ENCODE measurements at regions not wholly inside any gene's neighbourhood (a gene's known extent, or its start where the extent isn't known, plus 50 kb on each side); places are given as distances from the start of the nearest gene placed in this dataset.
"Not testable (repeated sequence)": the region's sequence is repeated elsewhere in the genome, so short reads cannot be mapped to it uniquely, and the experiment has no call there.

DNA sequence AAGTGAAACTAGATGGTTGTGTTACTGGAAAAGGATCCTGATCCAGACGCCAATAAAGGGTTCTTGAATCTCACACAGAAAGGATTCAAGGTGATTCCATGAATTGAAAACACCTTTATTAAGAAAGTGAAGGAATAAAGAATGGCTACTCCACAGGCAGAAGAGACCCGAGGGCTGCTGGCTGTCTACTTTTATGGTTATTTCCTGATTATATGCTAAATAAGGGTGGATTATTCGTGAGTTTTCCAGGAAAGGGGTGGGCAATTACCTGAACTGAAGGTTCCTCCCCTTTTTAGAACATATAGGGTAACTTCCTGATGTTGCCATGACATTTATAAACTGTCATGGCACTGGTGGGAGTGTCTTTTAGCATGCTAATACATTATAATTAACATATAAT, 50.9 kb upstream of the WARS2 start:
- no peak overlapping the region for H3K4me3 ChIP-seq (ENCODE audit: low read depth in 1 of 2, low read length in 2 of 2)
- H3K36me3 ChIP-seq (ENCODE audit: control insufficient read depth in 2 of 2, insufficient read depth in 2 of 2, low read length in 1 of 2), result no peaks in the 10 kb centered on the region
- no peaks in the 10 kb centered on the region for H3K27me3 ChIP-seq (ENCODE audit: control insufficient read depth in 1 of 2, insufficient read depth in 2 of 2, low read length in 2 of 2)
- no peak overlapping the region for H3K27ac ChIP-seq (ENCODE audit: low read depth in 2 of 2, low read length in 1 of 2)
- H3K4me1 ChIP-seq (ENCODE audit: control insufficient read depth in 2 of 2, insufficient read depth in 2 of 2, low read length in 1 of 2), result no peaks in the 10 kb centered on the region
- no peaks in the 10 kb centered on the region for H3K9me3 ChIP-seq (ENCODE audit: control insufficient read depth in 2 of 2, insufficient read depth in 1 of 2, low read depth in 1 of 2, low read length in 1 of 2)
- 93 to 94% methylated on average over 3 of the region's 3 CpGs for WGBS, 2 donors

DNA sequence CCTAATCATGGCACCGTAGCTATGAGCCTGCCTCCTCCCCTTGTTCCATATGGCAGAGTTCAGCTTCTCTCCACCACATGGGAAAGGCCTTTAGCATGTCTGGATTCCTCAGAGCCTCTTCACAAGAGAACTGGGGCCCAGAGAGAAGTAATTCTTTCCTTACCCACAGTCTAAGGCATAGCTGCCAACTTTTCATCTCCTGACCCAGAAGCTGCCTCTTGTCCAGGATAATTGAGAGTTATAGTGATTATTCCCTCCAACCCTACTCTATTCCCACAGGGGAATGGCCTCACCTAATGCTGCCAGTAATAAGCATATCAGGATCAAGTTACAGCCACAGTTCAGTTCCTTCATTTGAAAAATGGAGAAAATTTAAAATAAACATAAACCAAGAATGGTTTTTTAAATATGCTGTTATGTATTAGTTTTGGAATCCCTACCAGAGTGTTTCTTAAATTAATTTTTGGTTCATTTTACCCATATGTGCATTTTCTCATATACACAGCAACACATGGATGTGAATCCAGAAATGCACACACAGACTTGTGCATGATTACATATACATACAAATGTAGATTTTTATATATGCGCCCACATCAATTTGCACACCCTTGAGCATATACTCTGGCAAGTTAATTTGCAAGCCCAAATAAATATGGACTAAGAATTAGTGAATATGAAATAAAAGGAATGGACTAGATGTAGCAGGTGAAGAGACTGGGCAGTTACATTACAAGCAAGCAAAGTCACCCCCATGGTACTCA, 63.9 kb upstream of the WARS2 start:
- 89 to 97% methylated on average over 2 of the region's 2 CpGs for WGBS, 2 donors
- Histone ChIP-seq H3K36me3 (ENCODE audit: control insufficient read depth in 2 of 2, insufficient read depth in 2 of 2, low read length in 1 of 2) (no peaks in the 10 kb centered on the region), H3K9me3 (ENCODE audit: control insufficient read depth in 2 of 2, insufficient read depth in 1 of 2, low read depth in 1 of 2, low read length in 1 of 2) (no peaks in the 10 kb centered on the region), H3K4me3 (ENCODE audit: low read depth in 1 of 2, low read length in 2 of 2) (no peak overlapping the region), H3K27ac (ENCODE audit: low read depth in 2 of 2, low read length in 1 of 2) (no peak overlapping the region), H3K4me1 (ENCODE audit: control insufficient read depth in 2 of 2, insufficient read depth in 2 of 2, low read length in 1 of 2) (no peaks in the 10 kb centered on the region), H3K27me3 (ENCODE audit: control insufficient read depth in 1 of 2, insufficient read depth in 2 of 2, low read length in 2 of 2) (no peaks in the 10 kb centered on the region)

DNA sequence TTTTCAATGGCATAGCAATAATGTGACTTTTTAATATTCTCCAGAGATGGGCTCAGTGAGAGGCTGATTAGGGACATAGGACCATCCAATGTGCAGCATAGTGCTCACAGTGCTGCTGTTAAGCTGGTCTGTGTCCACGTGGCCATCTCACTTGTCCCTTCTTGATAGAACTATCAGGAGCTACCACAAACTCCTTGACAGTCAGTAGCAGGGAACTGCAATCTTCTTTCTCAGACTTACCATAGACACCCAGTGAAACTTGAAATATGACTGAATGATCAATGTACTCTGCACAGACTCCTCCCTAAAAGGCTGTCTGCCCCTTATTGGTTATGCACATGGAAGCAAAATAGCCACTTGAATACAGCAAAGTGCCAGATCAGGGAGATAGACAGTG, 64.5 kb upstream of the WARS2 start:
- Histone ChIP-seq H3K27ac (ENCODE audit: low read depth in 2 of 2, low read length in 1 of 2) (no peak overlapping the region), H3K4me3 (ENCODE audit: low read depth in 1 of 2, low read length in 2 of 2) (no peak overlapping the region), H3K4me1 (ENCODE audit: control insufficient read depth in 2 of 2, insufficient read depth in 2 of 2, low read length in 1 of 2) (no peaks in the 10 kb centered on the region), H3K9me3 (ENCODE audit: control insufficient read depth in 2 of 2, insufficient read depth in 1 of 2, low read depth in 1 of 2, low read length in 1 of 2) (no peaks in the 10 kb centered on the region), H3K36me3 (ENCODE audit: control insufficient read depth in 2 of 2, insufficient read depth in 2 of 2, low read length in 1 of 2) (no peaks in the 10 kb centered on the region), H3K27me3 (ENCODE audit: control insufficient read depth in 1 of 2, insufficient read depth in 2 of 2, low read length in 2 of 2) (no peaks in the 10 kb centered on the region)
- WGBS, 2 donors, result 81 to 84% methylated on average over 1 of the region's 1 CpG

DNA sequence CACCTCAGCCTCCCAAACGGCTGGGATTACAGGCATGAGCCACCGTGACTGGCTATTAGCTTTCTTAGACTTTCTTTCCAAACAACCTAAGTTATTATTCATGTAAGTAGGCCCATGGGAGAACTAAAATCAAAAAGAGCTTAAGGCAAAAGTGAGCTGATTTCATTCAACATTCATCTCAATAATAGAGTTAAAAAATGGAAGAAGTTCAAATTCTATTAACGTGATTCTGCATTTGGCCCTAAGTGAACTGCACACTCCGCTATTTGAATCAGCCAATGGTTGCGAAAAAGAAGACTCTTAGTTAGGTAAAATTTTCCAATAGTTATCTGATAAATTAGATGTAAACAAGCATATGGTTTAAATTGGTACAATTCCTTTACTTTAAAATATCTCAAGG, 68.6 kb upstream of the WARS2 start:
- Histone ChIP-seq H3K4me3 (ENCODE audit: low read depth in 1 of 2, low read length in 2 of 2) (no peak overlapping the region), H3K9me3 (ENCODE audit: control insufficient read depth in 2 of 2, insufficient read depth in 1 of 2, low read depth in 1 of 2, low read length in 1 of 2) (peaks cover 0 to 3% of the 10 kb centered on the region in 2 donors), H3K36me3 (ENCODE audit: control insufficient read depth in 2 of 2, insufficient read depth in 2 of 2, low read length in 1 of 2) (peaks cover 0 to 3% of the 10 kb centered on the region in 2 donors), H3K4me1 (ENCODE audit: control insufficient read depth in 2 of 2, insufficient read depth in 2 of 2, low read length in 1 of 2) (no peaks in the 10 kb centered on the region), H3K27me3 (ENCODE audit: control insufficient read depth in 1 of 2, insufficient read depth in 2 of 2, low read length in 2 of 2) (no peaks in the 10 kb centered on the region), H3K27ac (ENCODE audit: low read depth in 2 of 2, low read length in 1 of 2) (no peak overlapping the region)
- 89% methylated on average over 5 of the region's 5 CpGs for WGBS, 2 donors

DNA sequence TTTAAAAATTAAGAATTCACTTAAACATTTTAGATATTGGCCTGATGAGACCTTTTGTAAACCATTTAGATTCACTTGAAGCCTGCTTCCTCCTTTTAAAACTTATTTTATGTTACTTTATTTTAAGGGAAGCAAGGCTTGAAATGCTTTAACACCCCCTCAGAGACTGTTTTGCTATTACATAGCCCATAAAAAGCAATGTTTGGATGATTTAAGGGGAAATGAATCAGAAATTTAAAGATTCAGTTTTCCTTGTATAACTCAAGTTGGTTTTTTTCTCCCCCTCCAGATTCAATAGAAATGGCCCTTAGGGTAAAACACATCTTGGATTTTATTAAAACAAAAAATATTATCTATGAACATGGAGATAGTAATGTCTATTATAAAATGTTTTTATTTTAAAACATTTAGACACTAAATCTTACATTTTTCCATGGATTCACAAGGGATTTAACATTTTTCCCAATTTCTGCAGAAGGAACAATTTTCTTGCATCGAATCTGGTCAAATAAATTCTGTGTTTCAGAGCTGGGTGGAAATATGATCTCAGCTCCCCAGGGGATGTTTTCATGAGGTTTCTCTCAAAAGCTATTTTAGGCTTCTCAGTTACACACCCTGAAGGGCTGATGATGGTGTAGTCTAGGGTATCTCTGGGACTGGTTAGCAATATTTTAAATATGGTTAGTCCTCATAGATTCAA, 69.3 kb upstream of the WARS2 start:
- Histone ChIP-seq H3K4me1 (ENCODE audit: control insufficient read depth in 2 of 2, insufficient read depth in 2 of 2, low read length in 1 of 2) (no peaks in the 10 kb centered on the region), H3K27ac (ENCODE audit: low read depth in 2 of 2, low read length in 1 of 2) (no peak overlapping the region), H3K4me3 (ENCODE audit: low read depth in 1 of 2, low read length in 2 of 2) (no peak overlapping the region), H3K36me3 (ENCODE audit: control insufficient read depth in 2 of 2, insufficient read depth in 2 of 2, low read length in 1 of 2) (peaks cover 0 to 3% of the 10 kb centered on the region in 2 donors), H3K9me3 (ENCODE audit: control insufficient read depth in 2 of 2, insufficient read depth in 1 of 2, low read depth in 1 of 2, low read length in 1 of 2) (peaks cover 0 to 3% of the 10 kb centered on the region in 2 donors), H3K27me3 (ENCODE audit: control insufficient read depth in 1 of 2, insufficient read depth in 2 of 2, low read length in 2 of 2) (no peaks in the 10 kb centered on the region)
- WGBS, 2 donors, result 77 to 81% methylated on average over 1 of the region's 1 CpG

DNA sequence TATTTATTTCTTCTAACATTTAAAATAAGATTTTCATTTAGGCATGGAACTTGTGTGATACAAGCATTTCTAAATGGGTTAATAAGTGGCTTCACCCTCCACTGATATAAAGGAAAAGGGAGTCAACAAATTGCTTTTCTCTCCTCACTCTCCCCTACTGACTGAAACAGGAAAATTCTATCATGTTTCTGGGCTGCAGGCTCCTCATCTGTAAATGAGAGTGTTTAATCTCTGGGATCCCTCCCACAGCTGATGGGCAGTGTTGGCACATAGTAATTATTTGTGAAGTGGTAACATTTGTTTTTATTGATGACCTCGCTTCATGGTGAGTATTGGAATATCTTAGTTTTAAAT, 69.8 kb upstream of the WARS2 start:
- Histone ChIP-seq H3K9me3 (ENCODE audit: control insufficient read depth in 2 of 2, insufficient read depth in 1 of 2, low read depth in 1 of 2, low read length in 1 of 2) (peaks cover 0 to 3% of the 10 kb centered on the region in 2 donors), H3K4me1 (ENCODE audit: control insufficient read depth in 2 of 2, insufficient read depth in 2 of 2, low read length in 1 of 2) (no peaks in the 10 kb centered on the region), H3K36me3 (ENCODE audit: control insufficient read depth in 2 of 2, insufficient read depth in 2 of 2, low read length in 1 of 2) (peaks cover 0 to 3% of the 10 kb centered on the region in 2 donors), H3K27me3 (ENCODE audit: control insufficient read depth in 1 of 2, insufficient read depth in 2 of 2, low read length in 2 of 2) (no peaks in the 10 kb centered on the region), H3K27ac (ENCODE audit: low read depth in 2 of 2, low read length in 1 of 2) (no peak overlapping the region), H3K4me3 (ENCODE audit: low read depth in 1 of 2, low read length in 2 of 2) (no peak overlapping the region)
- WGBS, 2 donors, result 96 to 100% methylated on average over 1 of the region's 1 CpG

DNA sequence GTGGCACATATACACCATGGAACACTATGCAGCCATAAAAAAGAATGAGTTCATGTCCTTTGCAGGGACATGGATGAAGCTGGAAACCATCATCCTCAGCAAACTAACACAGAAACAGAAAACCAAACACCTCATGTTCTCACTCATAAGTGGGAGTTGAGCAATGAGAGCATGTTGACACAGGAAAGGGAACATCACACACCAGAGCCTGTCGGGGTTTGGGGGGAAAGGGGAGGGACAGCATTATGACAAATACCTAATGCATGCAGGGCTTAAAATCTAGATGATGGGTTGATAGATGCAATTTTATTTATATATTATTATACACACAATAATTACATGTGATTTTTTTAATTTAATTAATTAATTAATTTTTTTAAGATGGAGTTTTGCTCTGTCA, 72.8 kb upstream of the WARS2 start:
- WGBS, 2 donors, result 67 to 71% methylated on average over 1 of the region's 1 CpG
- not testable (repeated sequence) for H3K9me3 ChIP-seq (ENCODE audit: control insufficient read depth in 2 of 2, insufficient read depth in 1 of 2, low read depth in 1 of 2, low read length in 1 of 2); H3K4me1 ChIP-seq (ENCODE audit: control insufficient read depth in 2 of 2, insufficient read depth in 2 of 2, low read length in 1 of 2); H3K27ac ChIP-seq (ENCODE audit: low read depth in 2 of 2, low read length in 1 of 2); H3K27me3 ChIP-seq (ENCODE audit: control insufficient read depth in 1 of 2, insufficient read depth in 2 of 2, low read length in 2 of 2); H3K4me3 ChIP-seq (ENCODE audit: low read depth in 1 of 2, low read length in 2 of 2); H3K36me3 ChIP-seq (ENCODE audit: control insufficient read depth in 2 of 2, insufficient read depth in 2 of 2, low read length in 1 of 2)

DNA sequence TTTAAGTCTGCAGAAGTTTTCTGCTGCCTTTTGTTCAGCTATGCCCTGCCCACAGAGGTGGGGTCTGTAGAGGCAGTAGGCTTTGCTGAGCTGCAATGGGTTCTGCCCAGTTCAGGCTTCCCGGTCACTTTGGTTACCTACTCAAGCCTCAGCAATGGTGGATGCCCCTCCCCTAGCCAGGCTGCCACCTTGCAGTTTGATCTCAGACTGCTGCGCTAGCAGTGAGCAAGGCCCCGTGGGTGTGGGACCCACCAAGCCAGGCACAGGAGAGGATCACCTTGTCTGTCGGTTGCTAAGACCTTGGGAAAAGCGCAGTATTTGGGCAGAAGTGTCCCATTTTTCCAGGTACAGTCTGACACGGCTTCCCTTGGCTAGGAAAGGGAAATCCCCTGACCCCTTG, 74.5 kb upstream of the WARS2 start:
- WGBS, 2 donors, result 89 to 96% methylated on average over 6 of the region's 6 CpGs
- not testable (repeated sequence) for H3K27ac ChIP-seq (ENCODE audit: low read depth in 2 of 2, low read length in 1 of 2); H3K27me3 ChIP-seq (ENCODE audit: control insufficient read depth in 1 of 2, insufficient read depth in 2 of 2, low read length in 2 of 2); H3K4me1 ChIP-seq (ENCODE audit: control insufficient read depth in 2 of 2, insufficient read depth in 2 of 2, low read length in 1 of 2); H3K4me3 ChIP-seq (ENCODE audit: low read depth in 1 of 2, low read length in 2 of 2); H3K36me3 ChIP-seq (ENCODE audit: control insufficient read depth in 2 of 2, insufficient read depth in 2 of 2, low read length in 1 of 2); H3K9me3 ChIP-seq (ENCODE audit: control insufficient read depth in 2 of 2, insufficient read depth in 1 of 2, low read depth in 1 of 2, low read length in 1 of 2)

DNA sequence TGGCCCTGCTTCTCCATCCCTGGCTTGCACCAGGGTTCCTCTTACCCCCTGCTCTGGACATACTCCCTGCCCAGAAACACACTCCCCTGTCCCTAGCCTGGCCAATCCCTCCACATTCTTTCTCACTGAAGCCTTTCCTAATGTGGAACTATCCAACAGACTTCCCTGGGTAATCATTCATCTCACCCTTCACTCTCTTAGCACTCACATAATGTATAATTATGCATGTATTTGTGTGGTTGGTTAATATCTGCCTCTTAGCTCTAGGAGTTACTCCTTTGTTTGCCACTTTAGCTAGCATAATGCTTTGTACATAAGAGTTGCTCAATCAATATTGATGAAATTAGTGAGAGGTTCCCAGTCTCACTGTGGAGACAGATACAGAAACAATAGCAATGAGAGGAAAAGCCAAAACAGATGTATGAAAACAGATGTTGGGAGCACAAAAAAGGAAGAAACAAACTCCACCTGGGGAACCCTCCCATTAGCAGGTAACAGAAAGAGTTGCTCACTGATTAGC, 76.9 kb upstream of the WARS2 start:
- H3K9me3 ChIP-seq (ENCODE audit: control insufficient read depth in 2 of 2, insufficient read depth in 1 of 2, low read depth in 1 of 2, low read length in 1 of 2), result no peaks in the 10 kb centered on the region
- no peak overlapping the region for H3K4me3 ChIP-seq (ENCODE audit: low read depth in 1 of 2, low read length in 2 of 2)
- no peaks in the 10 kb centered on the region for H3K27me3 ChIP-seq (ENCODE audit: control insufficient read depth in 1 of 2, insufficient read depth in 2 of 2, low read length in 2 of 2)
- no peaks in the 10 kb centered on the region for H3K4me1 ChIP-seq (ENCODE audit: control insufficient read depth in 2 of 2, insufficient read depth in 2 of 2, low read length in 1 of 2)
- no peaks in the 10 kb centered on the region for H3K36me3 ChIP-seq (ENCODE audit: control insufficient read depth in 2 of 2, insufficient read depth in 2 of 2, low read length in 1 of 2)
- H3K27ac ChIP-seq (ENCODE audit: low read depth in 2 of 2, low read length in 1 of 2), result no peak overlapping the region

DNA sequence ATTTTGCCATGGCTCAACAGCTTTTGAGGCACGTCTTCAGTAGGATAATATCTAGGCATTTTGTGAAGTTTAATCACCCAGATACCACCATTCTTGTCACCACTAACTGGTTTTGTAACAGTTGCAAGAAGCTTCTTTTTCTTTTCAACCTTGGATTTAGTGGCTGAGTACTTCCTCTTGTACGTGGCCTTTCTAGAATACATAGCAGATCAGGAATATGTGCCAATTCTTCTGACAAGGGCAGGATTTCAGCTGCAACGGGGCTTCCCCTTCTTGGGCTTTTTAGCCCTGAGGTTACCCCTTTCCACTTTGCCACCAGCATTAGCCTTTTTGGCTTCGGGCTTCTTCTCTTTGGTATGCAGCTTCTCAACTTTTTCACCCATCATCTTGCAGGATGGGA, 79.3 kb upstream of the WARS2 start:
- Histone ChIP-seq H3K27me3 (ENCODE audit: control insufficient read depth in 1 of 2, insufficient read depth in 2 of 2, low read length in 2 of 2) (no peaks in the 10 kb centered on the region), H3K9me3 (ENCODE audit: control insufficient read depth in 2 of 2, insufficient read depth in 1 of 2, low read depth in 1 of 2, low read length in 1 of 2) (no peaks in the 10 kb centered on the region), H3K4me1 (ENCODE audit: control insufficient read depth in 2 of 2, insufficient read depth in 2 of 2, low read length in 1 of 2) (no peaks in the 10 kb centered on the region), H3K4me3 (ENCODE audit: low read depth in 1 of 2, low read length in 2 of 2) (no peak overlapping the region), H3K27ac (ENCODE audit: low read depth in 2 of 2, low read length in 1 of 2) (no peak overlapping the region), H3K36me3 (ENCODE audit: control insufficient read depth in 2 of 2, insufficient read depth in 2 of 2, low read length in 1 of 2) (no peaks in the 10 kb centered on the region)
- WGBS, 2 donors, result 65 to 68% methylated on average over 4 of the region's 4 CpGs
